IPS-18c (cell line): ENCODE measurements at regions not wholly inside any gene's neighbourhood (a gene's known extent, or its start where the extent isn't known, plus 50 kb on each side); places are given as distances from the start of the nearest gene placed in this dataset.
"Not testable (repeated sequence)": the region's sequence is repeated elsewhere in the genome, so short reads cannot be mapped to it uniquely, and the experiment has no call there.

Experiments used
- H3K4me3 ChIP-seq: 2 replicates; pipeline ENCODE4 v1.7.0; 2013; ENCODE audit warnings: low read depth, mild to moderate bottlenecking, low read length, moderate library complexity; ENCODE audit not compliant: insufficient read depth
- H3K9me3 ChIP-seq: one replicate; pipeline ENCODE4 v1.6.1; 2013; ENCODE audit warnings: mild to moderate bottlenecking, low read length, moderate library complexity; ENCODE audit not compliant: control insufficient read depth, insufficient read depth

- no peaks in the 10 kb centered on the region for H3K9me3 ChIP-seq
- H3K4me3 ChIP-seq = no peak overlapping the region
These were observed 239.6 kb upstream of the DUSP10 start for GRCh38 chr1:221981461-221981860.

GRCh38 chr1:221979444-221980032, 237.6 kb upstream of the DUSP10 start:
- no peaks in the 10 kb centered on the region for H3K9me3 ChIP-seq
- no peak overlapping the region for H3K4me3 ChIP-seq

- not testable (repeated sequence) for H3K9me3 ChIP-seq
These were observed 236.9 kb upstream of the DUSP10 start for GRCh38 chr1:221978631-221979334.

GRCh38 chr1:221973787-221974186, 231.9 kb upstream of the DUSP10 start:
- H3K9me3 ChIP-seq, H3K4me3 ChIP-seq: not testable (repeated sequence)

More at GRCh38 chr1:221978631-221979334, 236.9 kb upstream of the DUSP10 start:
- H3K4me3 ChIP-seq = not testable (repeated sequence)

GRCh38 chr1:221972276-221973235, 230.7 kb upstream of the DUSP10 start:
- Histone ChIP-seq H3K4me3 (no peak overlapping the region; the same call in 1 of the 2 replicates), H3K9me3 (no peaks in the 10 kb centered on the region)

- not testable (repeated sequence) for H3K4me3 ChIP-seq
These were observed 229.1 kb upstream of the DUSP10 start for GRCh38 chr1:221971035-221971434.

GRCh38 chr1:221969298-221969858, 227.5 kb upstream of the DUSP10 start:
- H3K4me3 ChIP-seq, H3K9me3 ChIP-seq: not testable (repeated sequence)

More at GRCh38 chr1:221971035-221971434, 229.1 kb upstream of the DUSP10 start:
- not testable (repeated sequence) for H3K9me3 ChIP-seq

GRCh38 chr1:221967538-221967937, 225.6 kb upstream of the DUSP10 start:
- H3K4me3 ChIP-seq, H3K9me3 ChIP-seq: not testable (repeated sequence)

GRCh38 chr1:221966888-221967287, 225.0 kb upstream of the DUSP10 start:
- H3K4me3 ChIP-seq, H3K9me3 ChIP-seq: not testable (repeated sequence)

GRCh38 chr1:221965891-221966290, 224.0 kb upstream of the DUSP10 start:
- H3K4me3 ChIP-seq, H3K9me3 ChIP-seq: not testable (repeated sequence)

GRCh38 chr1:221965252-221965651, 223.4 kb upstream of the DUSP10 start:
- H3K4me3 ChIP-seq = no peak overlapping the region
- no peaks in the 10 kb centered on the region for H3K9me3 ChIP-seq

GRCh38 chr1:221963742-221964141, 221.9 kb upstream of the DUSP10 start:
- Histone ChIP-seq H3K9me3 (no peaks in the 10 kb centered on the region), H3K4me3 (no peak overlapping the region)

- Histone ChIP-seq H3K9me3 (no peaks in the 10 kb centered on the region), H3K4me3 (no peak overlapping the region)
These were observed 220.5 kb upstream of the DUSP10 start for GRCh38 chr1:221962385-221962784.

- H3K9me3 ChIP-seq = no peaks in the 10 kb centered on the region
- no peak overlapping the region for H3K4me3 ChIP-seq
These were observed 219.8 kb upstream of the DUSP10 start for GRCh38 chr1:221961532-221962292.

- not testable (repeated sequence) for H3K9me3 ChIP-seq, H3K4me3 ChIP-seq
These were observed 216.3 kb upstream of the DUSP10 start for GRCh38 chr1:221958161-221958562.

GRCh38 chr1:221957350-221957749, 215.5 kb upstream of the DUSP10 start:
- H3K4me3 ChIP-seq, H3K9me3 ChIP-seq: not testable (repeated sequence)

- no peaks in the 10 kb centered on the region for H3K9me3 ChIP-seq
- no peak overlapping the region for H3K4me3 ChIP-seq
These were observed 208.1 kb upstream of the DUSP10 start for GRCh38 chr1:221949996-221950395.
